GM12874 (cell line): ENCODE measurements at regions not wholly inside any gene's neighbourhood (a gene's known extent, or its start where the extent isn't known, plus 50 kb on each side); places are given as distances from the start of the nearest gene placed in this dataset.

Experiments
- TF ChIP-seq, protein P1 (sequence below): IDR thresholded peaks from 2 replicates; pipeline ENCODE4 v1.5.1; 2011; ENCODE audit warnings: low read depth, mild to moderate bottlenecking, control low read depth, low read length, moderate library complexity; ENCODE audit not compliant: insufficient read depth

DNA sequence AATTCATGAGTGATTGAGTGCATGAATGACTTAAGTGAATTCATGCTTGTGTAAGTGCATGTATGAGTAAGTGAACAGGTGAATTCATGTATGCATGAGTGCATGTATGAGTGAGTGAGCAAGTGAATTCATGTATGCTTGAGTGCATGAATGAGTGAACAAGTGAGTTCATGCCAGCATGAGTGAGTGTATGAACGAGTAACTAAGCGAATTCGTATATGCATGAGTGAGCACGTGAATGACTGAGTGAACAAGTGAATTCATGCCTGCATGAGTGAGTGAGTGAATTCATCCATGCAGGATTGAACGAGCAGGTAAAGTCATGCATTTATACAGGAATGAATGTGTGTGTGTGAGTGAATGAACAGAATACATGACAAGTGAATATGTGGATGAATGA, 278.5 kb upstream of the USP9Y start:
- TF ChIP-seq, protein P1, sequence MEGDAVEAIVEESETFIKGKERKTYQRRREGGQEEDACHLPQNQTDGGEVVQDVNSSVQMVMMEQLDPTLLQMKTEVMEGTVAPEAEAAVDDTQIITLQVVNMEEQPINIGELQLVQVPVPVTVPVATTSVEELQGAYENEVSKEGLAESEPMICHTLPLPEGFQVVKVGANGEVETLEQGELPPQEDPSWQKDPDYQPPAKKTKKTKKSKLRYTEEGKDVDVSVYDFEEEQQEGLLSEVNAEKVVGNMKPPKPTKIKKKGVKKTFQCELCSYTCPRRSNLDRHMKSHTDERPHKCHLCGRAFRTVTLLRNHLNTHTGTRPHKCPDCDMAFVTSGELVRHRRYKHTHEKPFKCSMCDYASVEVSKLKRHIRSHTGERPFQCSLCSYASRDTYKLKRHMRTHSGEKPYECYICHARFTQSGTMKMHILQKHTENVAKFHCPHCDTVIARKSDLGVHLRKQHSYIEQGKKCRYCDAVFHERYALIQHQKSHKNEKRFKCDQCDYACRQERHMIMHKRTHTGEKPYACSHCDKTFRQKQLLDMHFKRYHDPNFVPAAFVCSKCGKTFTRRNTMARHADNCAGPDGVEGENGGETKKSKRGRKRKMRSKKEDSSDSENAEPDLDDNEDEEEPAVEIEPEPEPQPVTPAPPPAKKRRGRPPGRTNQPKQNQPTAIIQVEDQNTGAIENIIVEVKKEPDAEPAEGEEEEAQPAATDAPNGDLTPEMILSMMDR = no peak

- TF ChIP-seq, protein P1 = no peak
Measured at GRCh38 chrY:12423416-12424252, 277.4 kb upstream of the USP9Y start.

- TF ChIP-seq, protein P1 = no peak
Measured at GRCh38 chrY:12425506-12425905, 275.5 kb upstream of the USP9Y start.

- TF ChIP-seq, protein P1 = no peak
Measured at GRCh38 chrY:12427361-12427760, 273.7 kb upstream of the USP9Y start.

GRCh38 chrY:12431546-12431945, 269.5 kb upstream of the USP9Y start:
- TF ChIP-seq, protein P1 = no peak

- TF ChIP-seq, protein P1 = no peak
Measured at GRCh38 chrY:12444200-12444599, 256.8 kb upstream of the USP9Y start.

GRCh38 chrY:12459965-12460364, 241.1 kb upstream of the USP9Y start:
- TF ChIP-seq, protein P1 = no peak
